ENCODE measurements at regions not wholly inside any gene's neighbourhood (a gene's known extent, or its start where the extent isn't known, plus 50 kb on each side); places are given as distances from the start of the nearest gene placed in this dataset.
A peak's percentile ranks its signal among the peaks of the same experiment; 100 is the strongest.

- H3K4me1 ChIP-seq: no peaks in the 10 kb centered on the region
- intact Hi-C loops (cut with DNase I): no loop called here
- DNase-seq: no peak
- no peak for ATAC-seq
- no peaks in the 10 kb centered on the region for H3K9me3 ChIP-seq
- H3K4me3 ChIP-seq: no peak overlapping the region
- H3K27ac ChIP-seq: no peak overlapping the region
- no peaks in the 10 kb centered on the region for H3K27me3 ChIP-seq (ENCODE audit: low read depth)
- H3K36me3 ChIP-seq: no peaks in the 10 kb centered on the region
- no peak for TF ChIP-seq CTCF (IDR thresholded peaks at IDR 0.05)
Observed at GRCh38 chr15:95432878-95433405, 897.6 kb upstream of the NR2F2 start.

- intact Hi-C loops (cut with DNase I): no loop called here
- TF ChIP-seq CTCF (IDR thresholded peaks at IDR 0.05): no peak
- Histone ChIP-seq H3K4me3 (no peak overlapping the region), H3K9me3 (no peaks in the 10 kb centered on the region), H3K36me3 (no peaks in the 10 kb centered on the region), H3K27me3 (ENCODE audit: low read depth) (no peaks in the 10 kb centered on the region), H3K27ac (peak overlapping the region; percentile 25), H3K4me1 (peaks cover 6% of the 10 kb centered on the region)
- no peak for ATAC-seq
- no peak for DNase-seq
Observed at GRCh38 chr15:95439922-95440376, 890.6 kb upstream of the NR2F2 start.

GRCh38 chr15:95440712-95441111, 889.8 kb upstream of the NR2F2 start:
- DNase-seq (no peak), ATAC-seq (peak; percentile 39 to 58)
- intact Hi-C loops (cut with DNase I): no loop called here
- H3K27ac ChIP-seq: peak overlapping the region; percentile 25
- H3K4me1 ChIP-seq: peaks cover 6% of the 10 kb centered on the region
- no peak for TF ChIP-seq CTCF (IDR thresholded peaks at IDR 0.05)
- H3K36me3 ChIP-seq: no peaks in the 10 kb centered on the region
- H3K4me3 ChIP-seq: no peak overlapping the region
- no peaks in the 10 kb centered on the region for H3K9me3 ChIP-seq
- H3K27me3 ChIP-seq (ENCODE audit: low read depth): no peaks in the 10 kb centered on the region

DNA sequence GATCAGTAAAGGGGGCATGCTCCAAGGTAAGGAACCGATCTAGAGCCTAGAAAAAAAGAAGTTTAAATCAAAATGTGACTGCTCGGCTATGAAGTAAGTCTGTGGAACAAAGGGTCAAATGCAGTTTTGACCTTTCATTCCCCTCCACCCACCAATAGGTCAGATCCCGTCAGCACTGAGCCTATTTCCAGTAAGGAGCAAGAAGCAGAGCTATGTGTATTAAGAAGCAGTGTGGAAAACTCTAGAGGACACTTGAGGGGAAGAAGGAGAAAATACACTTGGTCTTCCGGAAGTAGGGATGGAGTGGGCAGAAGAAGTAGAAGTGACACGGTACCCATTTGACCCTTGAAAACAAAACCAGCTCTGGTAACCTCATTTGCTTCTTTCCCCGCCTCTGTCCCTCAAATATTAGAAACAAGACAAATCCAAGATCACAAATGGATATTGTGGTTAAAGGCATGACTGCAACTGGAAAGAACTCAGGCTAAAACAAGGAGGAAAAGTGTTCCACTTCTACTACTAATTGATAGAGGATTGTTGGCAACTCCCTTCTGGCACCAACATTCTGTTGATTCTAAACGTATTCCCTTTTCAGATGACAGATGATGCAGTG, 888.3 kb upstream of the NR2F2 start:
- TF ChIP-seq CTCF (IDR thresholded peaks at IDR 0.05): no peak
- H3K27me3 ChIP-seq (ENCODE audit: low read depth): no peaks in the 10 kb centered on the region
- H3K27ac ChIP-seq: no peak overlapping the region
- intact Hi-C loops (cut with DNase I): no loop called here
- H3K36me3 ChIP-seq: no peaks in the 10 kb centered on the region
- no peak overlapping the region for H3K4me3 ChIP-seq
- H3K9me3 ChIP-seq: no peaks in the 10 kb centered on the region
- peaks cover 6% of the 10 kb centered on the region for H3K4me1 ChIP-seq
- no peak for DNase-seq
- no peak for ATAC-seq

- no peak for ATAC-seq
- no peak for TF ChIP-seq CTCF (IDR thresholded peaks at IDR 0.05)
Observed at GRCh38 chr15:95444860-95445259, 885.6 kb upstream of the NR2F2 start.

More at GRCh38 chr15:95444860-95445259, 885.6 kb upstream of the NR2F2 start:
- DNase-seq: no peak
- intact Hi-C loops (cut with DNase I): no loop called here
- Histone ChIP-seq H3K27me3 (ENCODE audit: low read depth) (no peaks in the 10 kb centered on the region), H3K36me3 (no peaks in the 10 kb centered on the region), H3K9me3 (no peaks in the 10 kb centered on the region), H3K4me1 (peaks cover 6% of the 10 kb centered on the region), H3K27ac (no peak overlapping the region), H3K4me3 (no peak overlapping the region)

All from lower lobe of right lung (tissue), 2 donors.